HCT116 (cell line): ENCODE measurements at regions not wholly inside any gene's neighbourhood (a gene's known extent, or its start where the extent isn't known, plus 50 kb on each side); places are given as distances from the start of the nearest gene placed in this dataset.

Experiments
- ATF3 ChIP-seq: IDR thresholded peaks from 2 replicates; pipeline ENCODE4 v1.6.1; 2012
- CTCF ChIP-seq, 3 experiments: fragments of 200-600 bp in 1 of 3; sonication (generic) in 1 of 3; IDR thresholded peaks in 2 of 3; conservative IDR thresholded peaks in 1 of 3; 2 replicates each; pipeline ENCODE4 v1.5.1; 2012 to 2017; ENCODE audit warnings: low read depth in 2 of 3, low read length in 2 of 3, antibody characterized with exemption in 1 of 3, borderline replicate concordance in 1 of 3, control low read depth in 1 of 3, mild to moderate bottlenecking in 1 of 3, mixed read lengths in 1 of 3, mixed run types in 1 of 3, moderate library complexity in 1 of 3; ENCODE audit not compliant: insufficient read depth in 1 of 3
- EZH2phosphoT487 ChIP-seq: fragments of 200-600 bp; IDR thresholded peaks from 2 replicates; pipeline ENCODE4 v1.6.1; 2018; ENCODE audit warnings: antibody characterized with exemption, borderline replicate concordance
- JUND ChIP-seq: IDR thresholded peaks from 2 replicates; pipeline ENCODE4 v1.6.1; 2012
- MAX ChIP-seq: IDR thresholded peaks from 2 replicates; pipeline ENCODE4 v1.6.1; 2012
- POLR2A ChIP-seq: IDR thresholded peaks from 2 replicates; pipeline ENCODE4 v1.7.0; 2011; ENCODE audit warnings: borderline replicate concordance; ENCODE audit not compliant: insufficient read depth, insufficient read length; ENCODE audit errors: extremely low read depth
- POLR2AphosphoS5 ChIP-seq: IDR thresholded peaks from 2 replicates; pipeline ENCODE4 v1.6.1; 2011; ENCODE audit warnings: mild to moderate bottlenecking, low read depth, low read length, moderate library complexity
- SP1 ChIP-seq: IDR thresholded peaks from 2 replicates; pipeline ENCODE4 v1.6.1; 2012; ENCODE audit warnings: low read depth
- ZNF274 ChIP-seq: fragments of 200-500 bp; sonication (Bioruptor generic); IDR thresholded peaks from 2 replicates; pipeline ENCODE4 v1.6.1; 2014; ENCODE audit warnings: mild to moderate bottlenecking, low read depth, low read length, inconsistent platforms

- TF ChIP-seq CTCF (IDR thresholded peaks at IDR 0.05 in 2 of 3, conservative IDR thresholded peaks at IDR 0.05 in 1 of 3; ENCODE audit: borderline replicate concordance in 1 of 3, insufficient read depth in 1 of 3, low read depth in 2 of 3, low read length in 2 of 3) (no peak), POLR2AphosphoS5 (no peak), SP1 (no peak), JUND (no peak), ATF3 (no peak), ZNF274 (no peak), POLR2A (no peak), MAX (no peak), EZH2phosphoT487 (no peak)
These were observed 1004.8 kb downstream of the OLFM4 start for GRCh38 chr13:54033323-54033861.
